Neural progenitor cell (in vitro differentiated cells): ENCODE measurements at regions not wholly inside any gene's neighbourhood (a gene's known extent, or its start where the extent isn't known, plus 50 kb on each side); places are given as distances from the start of the nearest gene placed in this dataset.

ENCODE experiments used
- DNase-seq: peaks from one replicate; pipeline ENCODE4 v3.0.0-alpha.2; 2016; ENCODE audit warnings: low spot score
- H2AFZ ChIP-seq: fragments of 200-600 bp; sonication (generic); replicated peaks from 2 replicates; pipeline ENCODE4 v1.6.1; 2016; ENCODE audit warnings: antibody characterized with exemption
- H3F3A ChIP-seq: fragments of 200-600 bp; sonication (generic); 2 replicates; pipeline ENCODE4 v1.6.1; 2016; ENCODE audit warnings: antibody characterized with exemption, low read depth
- H3K27ac ChIP-seq: fragments of 200-600 bp; sonication (generic); 2 replicates; pipeline ENCODE4 v1.5.1; 2016; ENCODE audit warnings: mild to moderate bottlenecking
- H3K27me3 ChIP-seq: fragments of 200-600 bp; sonication (generic); 2 replicates; pipeline ENCODE4 v1.6.1; 2016; ENCODE audit warnings: mild to moderate bottlenecking, moderate library complexity
- H3K36me3 ChIP-seq: fragments of 200-600 bp; sonication (generic); 2 replicates; pipeline ENCODE4 v1.5.1; 2016
- H3K4me1 ChIP-seq: fragments of 200-600 bp; sonication (generic); 2 replicates; pipeline ENCODE4 v1.6.1; 2016; ENCODE audit warnings: mixed run types
- H3K4me2 ChIP-seq: fragments of 200-600 bp; sonication (generic); 2 replicates; pipeline ENCODE4 v1.6.1; 2016
- H3K4me3 ChIP-seq: fragments of 200-600 bp; sonication (generic); 2 replicates; pipeline ENCODE4 v1.5.1; 2016
- H3K79me2 ChIP-seq: fragments of 200-600 bp; sonication (generic); 2 replicates; pipeline ENCODE4 v1.6.1; 2016; ENCODE audit warnings: low read depth
- H3K9ac ChIP-seq: fragments of 200-600 bp; sonication (generic); 2 replicates; pipeline ENCODE4 v1.6.1; 2016
- H3K9me3 ChIP-seq: fragments of 200-600 bp; sonication (generic); 2 replicates; pipeline ENCODE4 v1.5.1; 2016; ENCODE audit warnings: low read depth
- H4K20me1 ChIP-seq: fragments of 200-600 bp; sonication (generic); 2 replicates; pipeline ENCODE4 v1.6.1; 2016; ENCODE audit warnings: low read depth
- H3K27ac Mint-ChIP-seq: 3 replicates; pipeline ENCODE4 v1.8.0; 2021; ENCODE audit warnings: mixed read lengths
- H3K27me3 Mint-ChIP-seq: 2 replicates; pipeline ENCODE4 v1.8.0; 2022; ENCODE audit warnings: low read depth, mild to moderate bottlenecking, inconsistent platforms, moderate library complexity, mixed read lengths; ENCODE audit not compliant: insufficient read depth
- H3K36me3 Mint-ChIP-seq: 3 replicates; pipeline ENCODE4 v1.8.0; 2021; ENCODE audit warnings: mixed read lengths
- H3K4me1 Mint-ChIP-seq: 3 replicates; pipeline ENCODE4 v1.8.0; 2021; ENCODE audit warnings: mixed read lengths
- H3K4me3 Mint-ChIP-seq: 3 replicates; pipeline ENCODE4 v1.8.0; 2021; ENCODE audit warnings: mild to moderate bottlenecking, moderate library complexity, mixed read lengths
- H3K9me3 Mint-ChIP-seq: 3 replicates; pipeline ENCODE4 v1.8.0; 2020; ENCODE audit warnings: mixed read lengths
- CTCF ChIP-seq: fragments of 200-600 bp; sonication (generic); IDR thresholded peaks from 2 replicates; pipeline ENCODE4 v1.5.1; 2017; ENCODE audit warnings: antibody characterized with exemption, mild to moderate bottlenecking
- EZH2 ChIP-seq: fragments of 200-600 bp; sonication (generic); IDR thresholded peaks from 2 replicates; pipeline ENCODE4 v1.6.1; 2017; ENCODE audit warnings: antibody characterized with exemption, mild to moderate bottlenecking, moderate library complexity
- EZH2phosphoT487 ChIP-seq: fragments of 200-600 bp; sonication (generic); IDR thresholded peaks from 2 replicates; pipeline ENCODE4 v1.6.1; 2017; ENCODE audit warnings: antibody characterized with exemption

- no peak for DNase-seq
- no peaks in the 10 kb centered on the region for H3K36me3 ChIP-seq
- Mint-ChIP-seq H3K9me3 (peaks cover 2% of the 10 kb centered on the region), H3K27ac (no peak overlapping the region), H3K27me3 (peaks cover 2% of the 10 kb centered on the region), H3K4me1 (no peaks in the 10 kb centered on the region), H3K36me3 (no peaks in the 10 kb centered on the region), H3K4me3 (no peak overlapping the region)
- no peaks in the 10 kb centered on the region for H4K20me1 ChIP-seq
- no peak overlapping the region for H2AFZ ChIP-seq
- H3K27me3 ChIP-seq = no peaks in the 10 kb centered on the region
- no peak overlapping the region for H3K9ac ChIP-seq
- H3K4me2 ChIP-seq = no peak overlapping the region
- no peak for TF ChIP-seq EZH2
- TF ChIP-seq CTCF = no peak
- TF ChIP-seq EZH2phosphoT487 = no peak
- H3K4me1 ChIP-seq = no peaks in the 10 kb centered on the region
- H3K9me3 ChIP-seq = no peaks in the 10 kb centered on the region
- no peak overlapping the region for H3K4me3 ChIP-seq
- H3K27ac ChIP-seq = no peak overlapping the region
- no peaks in the 10 kb centered on the region for H3K79me2 ChIP-seq
- no peaks in the 10 kb centered on the region for H3F3A ChIP-seq
Measured at GRCh38 chr3:59388555-59389270, 338.9 kb upstream of the CFAP20DC start.

GRCh38 chr3:59386165-59386564, 336.3 kb upstream of the CFAP20DC start:
- TF ChIP-seq EZH2phosphoT487 (no peak), CTCF (no peak), EZH2 (no peak)
- Mint-ChIP-seq H3K4me3 (no peak overlapping the region), H3K36me3 (no peaks in the 10 kb centered on the region), H3K27ac (no peak overlapping the region), H3K4me1 (no peaks in the 10 kb centered on the region), H3K27me3 (peaks cover 2% of the 10 kb centered on the region), H3K9me3 (peaks cover 2% of the 10 kb centered on the region)
- H4K20me1 ChIP-seq = no peaks in the 10 kb centered on the region
- H3K27me3 ChIP-seq = no peaks in the 10 kb centered on the region
- no peaks in the 10 kb centered on the region for H3K9me3 ChIP-seq
- DNase-seq = no peak
- H3K4me1 ChIP-seq = no peaks in the 10 kb centered on the region
- no peak overlapping the region for H3K27ac ChIP-seq
- no peak overlapping the region for H3K4me2 ChIP-seq
- no peak overlapping the region for H2AFZ ChIP-seq
- H3K4me3 ChIP-seq = no peak overlapping the region
- H3K36me3 ChIP-seq = no peaks in the 10 kb centered on the region
- no peaks in the 10 kb centered on the region for H3K79me2 ChIP-seq
- no peak overlapping the region for H3K9ac ChIP-seq
- no peaks in the 10 kb centered on the region for H3F3A ChIP-seq

GRCh38 chr3:59385547-59385946, 335.7 kb upstream of the CFAP20DC start:
- Mint-ChIP-seq H3K4me3 (no peak overlapping the region), H3K9me3 (peaks cover 2% of the 10 kb centered on the region), H3K36me3 (no peaks in the 10 kb centered on the region), H3K27ac (no peak overlapping the region), H3K4me1 (no peaks in the 10 kb centered on the region), H3K27me3 (peaks cover 2% of the 10 kb centered on the region)
- Histone ChIP-seq H3K27ac (no peak overlapping the region), H3K4me2 (no peak overlapping the region), H3K79me2 (no peaks in the 10 kb centered on the region), H3F3A (no peaks in the 10 kb centered on the region), H3K9me3 (no peaks in the 10 kb centered on the region), H3K9ac (no peak overlapping the region), H2AFZ (no peak overlapping the region), H4K20me1 (no peaks in the 10 kb centered on the region), H3K4me1 (no peaks in the 10 kb centered on the region), H3K36me3 (no peaks in the 10 kb centered on the region), H3K4me3 (no peak overlapping the region), H3K27me3 (no peaks in the 10 kb centered on the region)
- DNase-seq = no peak
- no peak for TF ChIP-seq EZH2
- TF ChIP-seq CTCF = no peak
- no peak for TF ChIP-seq EZH2phosphoT487
